Prostate gland (tissue), 2 donors: ENCODE measurements at regions not wholly inside any gene's neighbourhood (a gene's known extent, or its start where the extent isn't known, plus 50 kb on each side); places are given as distances from the start of the nearest gene placed in this dataset.

Source experiments
- DNase-seq: peaks from one replicate; pipeline ENCODE4 v3.0.0-alpha.2; 2019; ENCODE audit warnings: low spot score
- H3K27ac ChIP-seq, 2 donors: fragments of 200-600 bp; sonication (generic); 2 replicates each; pipeline ENCODE4 v1.5.1; 2017 to 2019
- H3K27me3 ChIP-seq: fragments of 200-600 bp; sonication (generic); replicated peaks from 2 replicates; pipeline ENCODE4 v1.5.1; 2019; ENCODE audit not compliant: insufficient read depth
- H3K36me3 ChIP-seq, 2 donors: fragments of 200-600 bp; sonication (generic); 1 replicate in 1 of 2; 2 replicates in 1 of 2; pipeline versions ENCODE4 v1.5.1 to v1.8.1; 2017 to 2019
- H3K4me1 ChIP-seq: fragments of 200-600 bp; sonication (generic); replicated peaks from 2 replicates; pipeline ENCODE4 v1.5.1; 2019
- H3K4me3 ChIP-seq, 2 donors: fragments of 200-600 bp; sonication (generic); 2 replicates each; pipeline ENCODE4 v1.5.1; 2017 to 2019
- H3K9me3 ChIP-seq: fragments of 200-600 bp; sonication (generic); 2 replicates; pipeline ENCODE4 v1.5.1; 2017
- CTCF ChIP-seq, 4 experiments: fragments of 200-600 bp in 2 of 4; fragments of 450-650 bp in 2 of 4; sonication (generic) in 2 of 4; IDR thresholded peaks; 1 replicate in 3 of 4; 2 replicates in 1 of 4; pipeline ENCODE4 v1.5.1; 2016 to 2019; ENCODE audit warnings: antibody characterized with exemption in 4 of 4, mild to moderate bottlenecking in 2 of 4, moderate library complexity in 2 of 4
- POLR2A ChIP-seq: fragments of 450-650 bp; IDR thresholded peaks from one replicate; pipeline ENCODE4 v1.6.1; 2016; ENCODE audit warnings: antibody characterized with exemption, mild to moderate bottlenecking
- POLR2AphosphoS5 ChIP-seq: sonication (generic); formaldehyde crosslinking; IDR thresholded peaks from one replicate; pipeline ENCODE4 v1.6.1; 2017; ENCODE audit warnings: antibody characterized with exemption
- WGBS: methylation state at CpG from one replicate; pipeline ENCODE4 v1.1.5; 2018; 5-methylcytosine and 5-hydroxymethylcytosine counted together
- intact Hi-C: fragments of 100-400 bp; cut with DNase I; formaldehyde crosslinking; loops from one replicate; pipeline ENCODE4 v1.14.2; 2022

DNA sequence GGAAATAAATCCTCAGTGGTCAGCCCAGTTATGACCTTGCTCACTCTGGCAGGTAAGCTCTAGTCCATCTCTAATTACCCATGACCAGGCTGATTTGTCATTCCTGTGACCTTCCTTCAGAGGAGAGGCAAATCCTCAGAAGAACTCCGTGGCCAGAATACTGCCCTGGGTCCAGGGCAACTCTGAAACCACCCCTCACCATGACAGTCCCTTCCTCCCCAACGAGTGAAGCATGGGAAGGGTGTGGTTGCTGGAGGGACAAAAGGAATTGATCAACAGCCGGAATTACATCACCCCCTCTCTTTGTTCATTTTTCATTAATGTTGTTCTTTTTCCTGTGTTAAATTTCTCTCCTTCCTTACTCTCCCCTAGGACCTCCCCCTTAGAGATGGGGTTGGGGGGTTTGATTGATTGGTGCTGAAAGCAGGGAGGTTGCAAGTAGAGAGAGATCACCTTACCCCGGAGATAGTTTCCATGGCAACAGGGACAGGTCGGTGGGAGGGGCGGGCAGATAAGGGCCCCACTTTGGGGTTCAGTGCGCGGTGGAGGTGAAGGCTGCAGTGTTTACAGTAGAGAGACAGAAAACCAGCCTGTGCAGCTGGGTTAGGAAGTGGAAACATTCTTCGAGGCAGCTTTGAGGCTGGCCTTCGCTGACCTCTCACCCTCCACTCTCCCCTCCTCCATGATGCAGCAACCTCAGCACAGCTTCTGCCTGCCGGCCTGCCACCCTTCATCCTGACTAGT, 647.4 kb downstream of the BCOR start:
- Histone ChIP-seq H3K4me1 (no peaks in the 10 kb centered on the region), H3K9me3 (no peaks in the 10 kb centered on the region), H3K27ac (no peak overlapping the region), H3K36me3 (no peaks in the 10 kb centered on the region), H3K27me3 (no peaks in the 10 kb centered on the region), H3K4me3 (no peak overlapping the region)
- TF ChIP-seq POLR2AphosphoS5 (no peak), POLR2A (no peak), CTCF (IDR thresholded peaks at IDR 0.05) (no peak)
- intact Hi-C loops: no loop called here
- no peak for DNase-seq
- WGBS: 63% methylated on average over 11 of the region's 11 CpGs

GRCh38 chrX:39451046-39451445, 646.7 kb downstream of the BCOR start:
- intact Hi-C loops: no loop called here
- H3K9me3 ChIP-seq: no peaks in the 10 kb centered on the region
- TF ChIP-seq POLR2A: no peak
- TF ChIP-seq POLR2AphosphoS5: no peak
- no peak for TF ChIP-seq CTCF (IDR thresholded peaks at IDR 0.05)
- DNase-seq: no peak
- H3K36me3 ChIP-seq: no peaks in the 10 kb centered on the region
- H3K27me3 ChIP-seq: no peaks in the 10 kb centered on the region
- H3K4me3 ChIP-seq: no peak overlapping the region
- H3K4me1 ChIP-seq: no peaks in the 10 kb centered on the region
- no peak overlapping the region for H3K27ac ChIP-seq
- WGBS: 74% methylated on average over 7 of the region's 7 CpGs

DNA sequence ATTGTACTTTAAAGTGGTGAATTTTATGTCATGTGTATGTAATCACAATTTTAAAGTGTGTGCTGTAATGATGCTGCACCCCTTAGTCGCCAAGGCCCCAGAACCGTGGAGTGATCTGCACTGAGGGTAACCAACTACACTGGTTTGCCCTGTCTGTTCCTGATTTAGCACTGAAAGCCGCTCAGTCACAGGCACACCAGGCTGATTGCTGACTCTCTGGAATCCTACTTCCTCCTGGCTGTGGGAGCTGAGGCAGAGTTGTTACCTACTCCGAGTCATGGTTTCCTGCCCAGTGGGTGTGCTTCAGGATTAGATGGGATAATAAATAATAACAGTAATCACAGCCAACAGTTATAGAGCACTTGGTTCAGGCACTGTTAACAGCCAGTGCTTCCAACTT, 645.4 kb downstream of the BCOR start:
- Histone ChIP-seq H3K4me1 (no peaks in the 10 kb centered on the region), H3K9me3 (no peaks in the 10 kb centered on the region), H3K36me3 (no peaks in the 10 kb centered on the region), H3K27me3 (no peaks in the 10 kb centered on the region), H3K27ac (no peak overlapping the region), H3K4me3 (no peak overlapping the region)
- TF ChIP-seq POLR2A (no peak), CTCF (IDR thresholded peaks at IDR 0.05) (no peak), POLR2AphosphoS5 (no peak)
- intact Hi-C loops: no loop called here
- no peak for DNase-seq
- WGBS: 88% methylated on average over 4 of the region's 4 CpGs

- no peak for DNase-seq
- Histone ChIP-seq H3K36me3 (no peaks in the 10 kb centered on the region), H3K27me3 (no peaks in the 10 kb centered on the region), H3K4me1 (no peaks in the 10 kb centered on the region), H3K9me3 (no peaks in the 10 kb centered on the region), H3K27ac (no peak overlapping the region), H3K4me3 (no peak overlapping the region)
- TF ChIP-seq POLR2A (no peak), CTCF (IDR thresholded peaks at IDR 0.05) (no peak), POLR2AphosphoS5 (no peak)
- intact Hi-C loops: no loop called here
- 73% methylated on average over 4 of the region's 5 CpGs for WGBS
Measured at GRCh38 chrX:39453889-39454621, 643.7 kb downstream of the BCOR start.
